Vagina (tissue), 2 donors: ENCODE measurements at regions not wholly inside any gene's neighbourhood (a gene's known extent, or its start where the extent isn't known, plus 50 kb on each side); places are given as distances from the start of the nearest gene placed in this dataset.

Experiments
- POLR2A ChIP-seq, 2 donors: fragments of 450-650 bp; IDR thresholded peaks; one replicate each; pipeline ENCODE4 v1.6.1; 2017; ENCODE audit warnings: antibody characterized with exemption in 2 of 2, mild to moderate bottlenecking in 2 of 2, moderate library complexity in 2 of 2
- TF ChIP-seq, protein P1 (sequence below), 3 experiments: fragments of 450-650 bp in 2 of 3; fragments of 200-600 bp in 1 of 3; sonication (generic) in 1 of 3; IDR thresholded peaks; one replicate each; pipeline ENCODE4 v1.5.1; 2017 to 2019; ENCODE audit warnings: antibody characterized with exemption in 3 of 3, mild to moderate bottlenecking in 2 of 3, moderate library complexity in 2 of 3

GRCh38 chr12:17371491-17372215 lies 718.3 kb downstream of the RERGL start:
- no peak for TF ChIP-seq POLR2A (IDR thresholded peaks at IDR 0.05)
- TF ChIP-seq, protein P1, sequence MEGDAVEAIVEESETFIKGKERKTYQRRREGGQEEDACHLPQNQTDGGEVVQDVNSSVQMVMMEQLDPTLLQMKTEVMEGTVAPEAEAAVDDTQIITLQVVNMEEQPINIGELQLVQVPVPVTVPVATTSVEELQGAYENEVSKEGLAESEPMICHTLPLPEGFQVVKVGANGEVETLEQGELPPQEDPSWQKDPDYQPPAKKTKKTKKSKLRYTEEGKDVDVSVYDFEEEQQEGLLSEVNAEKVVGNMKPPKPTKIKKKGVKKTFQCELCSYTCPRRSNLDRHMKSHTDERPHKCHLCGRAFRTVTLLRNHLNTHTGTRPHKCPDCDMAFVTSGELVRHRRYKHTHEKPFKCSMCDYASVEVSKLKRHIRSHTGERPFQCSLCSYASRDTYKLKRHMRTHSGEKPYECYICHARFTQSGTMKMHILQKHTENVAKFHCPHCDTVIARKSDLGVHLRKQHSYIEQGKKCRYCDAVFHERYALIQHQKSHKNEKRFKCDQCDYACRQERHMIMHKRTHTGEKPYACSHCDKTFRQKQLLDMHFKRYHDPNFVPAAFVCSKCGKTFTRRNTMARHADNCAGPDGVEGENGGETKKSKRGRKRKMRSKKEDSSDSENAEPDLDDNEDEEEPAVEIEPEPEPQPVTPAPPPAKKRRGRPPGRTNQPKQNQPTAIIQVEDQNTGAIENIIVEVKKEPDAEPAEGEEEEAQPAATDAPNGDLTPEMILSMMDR (IDR thresholded peaks at IDR 0.05): no peak
